ENCODE measurements at regions not wholly inside any gene's neighbourhood (a gene's known extent, or its start where the extent isn't known, plus 50 kb on each side); places are given as distances from the start of the nearest gene placed in this dataset.

DNA sequence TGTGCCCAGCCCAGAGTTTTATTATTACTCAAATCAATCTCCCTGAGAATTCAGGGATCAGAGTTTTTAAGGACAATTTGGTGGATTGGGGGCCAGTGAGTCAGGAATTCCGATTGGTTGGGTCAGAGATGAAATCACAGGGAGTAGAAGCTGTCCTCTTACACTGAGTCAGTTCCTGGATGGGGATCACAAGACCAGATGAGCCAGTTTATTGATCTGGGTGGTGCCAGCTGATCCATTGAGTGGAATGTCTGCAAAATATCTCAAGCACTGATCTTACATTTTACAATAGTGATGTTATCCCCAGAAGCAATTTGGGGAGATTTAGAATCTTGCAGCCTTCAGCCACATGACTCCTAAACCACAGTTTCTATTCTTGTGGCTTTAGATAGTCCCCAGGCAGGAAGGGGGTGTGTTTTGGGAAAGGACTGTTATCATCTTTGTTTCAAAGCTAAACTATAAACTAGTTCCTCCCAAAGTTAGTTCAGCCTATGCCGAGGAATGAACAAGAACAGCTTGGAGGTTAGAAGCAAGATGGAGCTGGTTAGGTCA, 89.1 kb upstream of the CNOT2 start:
- no peak overlapping the region for H3K27ac ChIP-seq
- TF ChIP-seq, protein P1, sequence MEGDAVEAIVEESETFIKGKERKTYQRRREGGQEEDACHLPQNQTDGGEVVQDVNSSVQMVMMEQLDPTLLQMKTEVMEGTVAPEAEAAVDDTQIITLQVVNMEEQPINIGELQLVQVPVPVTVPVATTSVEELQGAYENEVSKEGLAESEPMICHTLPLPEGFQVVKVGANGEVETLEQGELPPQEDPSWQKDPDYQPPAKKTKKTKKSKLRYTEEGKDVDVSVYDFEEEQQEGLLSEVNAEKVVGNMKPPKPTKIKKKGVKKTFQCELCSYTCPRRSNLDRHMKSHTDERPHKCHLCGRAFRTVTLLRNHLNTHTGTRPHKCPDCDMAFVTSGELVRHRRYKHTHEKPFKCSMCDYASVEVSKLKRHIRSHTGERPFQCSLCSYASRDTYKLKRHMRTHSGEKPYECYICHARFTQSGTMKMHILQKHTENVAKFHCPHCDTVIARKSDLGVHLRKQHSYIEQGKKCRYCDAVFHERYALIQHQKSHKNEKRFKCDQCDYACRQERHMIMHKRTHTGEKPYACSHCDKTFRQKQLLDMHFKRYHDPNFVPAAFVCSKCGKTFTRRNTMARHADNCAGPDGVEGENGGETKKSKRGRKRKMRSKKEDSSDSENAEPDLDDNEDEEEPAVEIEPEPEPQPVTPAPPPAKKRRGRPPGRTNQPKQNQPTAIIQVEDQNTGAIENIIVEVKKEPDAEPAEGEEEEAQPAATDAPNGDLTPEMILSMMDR (conservative IDR thresholded peaks at IDR 0.05) = no peak

DNA sequence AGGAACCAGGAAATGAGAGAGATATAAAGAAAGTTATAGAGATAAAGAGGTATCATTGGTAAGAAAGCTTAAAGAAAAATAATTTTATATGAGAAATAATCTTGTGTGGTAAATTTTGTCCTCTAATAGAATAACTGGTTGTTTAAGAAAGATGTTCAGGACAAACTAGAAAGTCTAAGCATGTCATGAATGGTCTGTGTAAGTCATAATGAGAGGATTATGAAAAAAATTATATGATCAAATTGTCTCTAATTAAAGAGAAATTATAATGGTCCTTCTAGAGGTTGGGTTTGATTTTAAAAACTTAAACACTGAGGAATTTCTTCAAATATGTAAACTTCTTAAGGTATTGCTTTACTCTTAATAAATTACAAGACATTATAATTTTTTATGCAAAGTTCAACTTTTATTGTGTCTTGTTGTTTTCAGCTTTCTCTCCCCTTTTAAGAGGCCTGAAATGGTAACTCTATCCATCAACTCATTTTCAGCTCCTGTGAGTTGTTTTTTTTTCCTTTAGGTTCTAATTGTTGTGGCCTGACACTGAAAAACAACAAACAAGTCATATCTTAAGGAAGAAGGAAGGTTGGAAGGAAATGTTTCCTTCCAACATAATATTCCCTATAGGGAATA, 88.2 kb upstream of the CNOT2 start:
- TF ChIP-seq, protein P1 (conservative IDR thresholded peaks at IDR 0.05) = no peak
- H3K27ac ChIP-seq = no peak overlapping the region

DNA sequence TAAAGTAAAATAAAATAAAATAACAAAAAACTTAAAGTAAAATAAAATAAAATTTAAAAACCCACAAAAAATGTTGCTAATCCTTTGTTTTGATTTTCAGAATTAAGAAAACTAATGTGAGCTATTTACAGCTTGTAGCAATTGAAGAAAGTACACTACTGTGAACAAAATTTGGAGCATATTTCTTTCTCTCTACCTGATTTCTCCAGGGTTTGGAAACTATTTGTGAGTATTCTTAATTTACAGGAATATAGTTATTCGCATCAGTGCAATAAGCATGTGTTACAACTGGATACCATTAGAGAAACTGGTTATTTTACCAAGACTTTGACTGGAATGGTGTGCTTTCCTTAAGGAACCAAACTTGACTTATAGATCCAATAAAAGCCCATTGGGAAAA, 86.1 kb upstream of the CNOT2 start:
- TF ChIP-seq, protein P1 (conservative IDR thresholded peaks at IDR 0.05) = no peak
- no peak overlapping the region for H3K27ac ChIP-seq

GRCh38 chr12:70165450-70165849, 77.8 kb upstream of the CNOT2 start:
- H3K27ac ChIP-seq = no peak overlapping the region

DNA sequence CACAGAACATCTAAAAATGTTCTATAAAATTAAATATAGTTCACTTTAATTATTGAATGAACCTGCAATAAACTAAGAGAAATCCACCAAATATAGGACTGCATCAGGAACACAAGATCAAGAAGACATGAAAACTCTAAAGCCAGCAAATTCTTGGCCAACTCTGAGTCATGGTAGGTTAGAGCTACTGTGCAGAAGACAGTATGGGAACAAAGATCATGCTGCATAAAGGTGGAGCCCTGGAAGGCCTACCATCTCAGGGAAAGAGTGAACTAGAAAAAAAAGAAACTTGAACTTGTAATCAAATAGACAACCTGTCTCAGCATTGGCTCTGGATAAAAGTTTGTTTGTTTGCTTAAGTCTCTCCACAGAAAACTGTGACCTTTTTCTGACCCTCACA, 66.9 kb upstream of the CNOT2 start:
- TF ChIP-seq, protein P1 (conservative IDR thresholded peaks at IDR 0.05) = no peak
- H3K27ac ChIP-seq = no peak overlapping the region

More at GRCh38 chr12:70165450-70165849, 77.8 kb upstream of the CNOT2 start:
- TF ChIP-seq, protein P1 (conservative IDR thresholded peaks at IDR 0.05) = no peak

DNA sequence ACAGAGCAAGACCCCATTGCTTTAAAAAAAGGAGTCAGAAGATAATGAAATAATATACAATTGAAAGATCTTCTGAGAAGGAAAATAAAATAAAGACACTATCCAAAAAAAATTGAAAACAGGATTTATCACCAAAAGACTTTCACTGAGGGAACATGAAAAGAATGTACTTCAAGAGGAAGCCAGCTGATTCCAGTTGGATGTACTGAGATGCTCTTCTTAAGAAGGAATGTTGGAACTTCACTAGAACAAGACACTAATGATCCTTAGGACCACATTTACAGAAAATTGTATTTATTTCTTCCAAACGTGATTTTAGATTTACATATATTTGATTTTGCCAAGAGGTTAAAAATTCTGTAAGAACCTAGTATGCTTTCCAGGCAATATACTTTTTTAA, 65.6 kb upstream of the CNOT2 start:
- TF ChIP-seq, protein P1 (conservative IDR thresholded peaks at IDR 0.05) = no peak
- H3K27ac ChIP-seq = no peak overlapping the region

DNA sequence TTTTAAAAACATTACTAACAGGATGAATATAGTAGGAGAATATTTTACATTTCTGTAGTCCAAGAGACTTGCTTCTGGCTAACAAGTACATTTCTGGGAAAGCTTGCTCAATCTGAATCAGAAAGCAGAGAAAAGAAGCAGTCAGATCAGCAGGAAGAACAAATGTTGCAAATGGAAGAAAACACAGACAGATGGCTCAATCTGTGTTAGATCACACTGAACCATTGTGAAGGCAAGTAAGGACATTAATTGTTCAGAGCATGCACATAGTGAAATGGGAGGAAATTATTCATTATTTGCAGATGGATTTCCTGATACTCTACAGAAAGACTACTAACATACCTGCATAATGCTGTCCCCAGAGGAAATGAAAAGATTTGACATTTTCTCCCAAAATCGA, 65.2 kb upstream of the CNOT2 start:
- TF ChIP-seq, protein P1 (conservative IDR thresholded peaks at IDR 0.05) = no peak
- no peak overlapping the region for H3K27ac ChIP-seq
